Sigmoid colon (tissue), 4 donors: ENCODE measurements at regions not wholly inside any gene's neighbourhood (a gene's known extent, or its start where the extent isn't known, plus 50 kb on each side); places are given as distances from the start of the nearest gene placed in this dataset.

ENCODE experiments used
- CTCF ChIP-seq, 4 experiments: fragments of 450-650 bp in 3 of 4; fragments of 200-600 bp in 1 of 4; IDR thresholded peaks; one replicate each; pipeline ENCODE4 v1.5.1; 2016 to 2019; ENCODE audit warnings: antibody characterized with exemption in 4 of 4, mild to moderate bottlenecking in 3 of 4, moderate library complexity in 2 of 4
- EP300 ChIP-seq, 4 donors: sonication (generic); formaldehyde crosslinking; IDR thresholded peaks; one replicate each; pipeline ENCODE4 v1.6.1; 2017; ENCODE audit warnings: antibody characterized with exemption in 4 of 4

GRCh38 chr15:21267671-21268395, 172.5 kb downstream of the POTEB3 start:
- TF ChIP-seq EP300 (IDR thresholded peaks at IDR 0.05) (no peak), CTCF (IDR thresholded peaks at IDR 0.05) (no peak)
